ENCODE measurements at regions not wholly inside any gene's neighbourhood (a gene's known extent, or its start where the extent isn't known, plus 50 kb on each side); places are given as distances from the start of the nearest gene placed in this dataset.

GRCh38 chr10:130862122-130862521 lies 449.4 kb downstream of the TCERG1L start:
- DNase-seq (ENCODE audit: low read depth), result no peak

GRCh38 chr10:130862626-130863025 lies 448.9 kb downstream of the TCERG1L start:
- no peak for DNase-seq (ENCODE audit: low read depth)

- no peak for DNase-seq (ENCODE audit: low read depth)
These were observed 448.5 kb downstream of the TCERG1L start for GRCh38 chr10:130863044-130863443.

- no peak for DNase-seq (ENCODE audit: low read depth)
These were observed 446.3 kb downstream of the TCERG1L start for GRCh38 chr10:130864961-130865818.

- no peak for DNase-seq (ENCODE audit: low read depth)
These were observed 444.7 kb downstream of the TCERG1L start for GRCh38 chr10:130866857-130867256.

- no peak for DNase-seq (ENCODE audit: low read depth)
These were observed 443.9 kb downstream of the TCERG1L start for GRCh38 chr10:130867446-130868194.

- no peak for DNase-seq (ENCODE audit: low read depth)
These were observed 442.2 kb downstream of the TCERG1L start for GRCh38 chr10:130869179-130869841.

- no peak for DNase-seq (ENCODE audit: low read depth)
These were observed 440.1 kb downstream of the TCERG1L start for GRCh38 chr10:130871406-130871805.

- no peak for DNase-seq (ENCODE audit: low read depth)
These were observed 437.9 kb downstream of the TCERG1L start for GRCh38 chr10:130873636-130874035.

- DNase-seq (ENCODE audit: low read depth), result no peak
These were observed 436.4 kb downstream of the TCERG1L start for GRCh38 chr10:130875116-130875515.

GRCh38 chr10:130875897-130876472 lies 435.5 kb downstream of the TCERG1L start:
- DNase-seq (ENCODE audit: low read depth), result no peak

GRCh38 chr10:130877126-130877525 lies 434.4 kb downstream of the TCERG1L start:
- DNase-seq (ENCODE audit: low read depth), result no peak

- DNase-seq (ENCODE audit: low read depth), result no peak
These were observed 433.4 kb downstream of the TCERG1L start for GRCh38 chr10:130878131-130878530.

GRCh38 chr10:130882906-130883305 lies 428.6 kb downstream of the TCERG1L start:
- no peak for DNase-seq (ENCODE audit: low read depth)

- DNase-seq (ENCODE audit: low read depth), result no peak
These were observed 427.1 kb downstream of the TCERG1L start for GRCh38 chr10:130884456-130884855.

- no peak for DNase-seq (ENCODE audit: low read depth)
These were observed 426.4 kb downstream of the TCERG1L start for GRCh38 chr10:130885021-130885655.

GRCh38 chr10:130887170-130887569 lies 424.4 kb downstream of the TCERG1L start:
- no peak for DNase-seq (ENCODE audit: low read depth)

- DNase-seq (ENCODE audit: low read depth), result no peak
These were observed 423.0 kb downstream of the TCERG1L start for GRCh38 chr10:130888493-130888892.

GRCh38 chr10:130889240-130889639 lies 422.3 kb downstream of the TCERG1L start:
- no peak for DNase-seq (ENCODE audit: low read depth)

GRCh38 chr10:130889780-130890179 lies 421.7 kb downstream of the TCERG1L start:
- no peak for DNase-seq (ENCODE audit: low read depth)

GRCh38 chr10:130891066-130891465 lies 420.5 kb downstream of the TCERG1L start:
- DNase-seq (ENCODE audit: low read depth), result no peak

Measured in HT1080 (cell line).